Hindlimb muscle (tissue), 1 donor: ENCODE measurements at regions not wholly inside any gene's neighbourhood (a gene's known extent, or its start where the extent isn't known, plus 50 kb on each side); places are given as distances from the start of the nearest gene placed in this dataset.

Experiments
- DNase-seq: peaks from one replicate; pipeline ENCODE4 v3.0.0-alpha.2; 2013

- no peak for DNase-seq
Measured at GRCh38 chr6:23441808-23442461, 684.1 kb upstream of the NRSN1 start.

- no peak for DNase-seq
Measured at GRCh38 chr6:23445157-23445710, 680.8 kb upstream of the NRSN1 start.

GRCh38 chr6:23446469-23446967 is 679.5 kb upstream of the NRSN1 start:
- peak; percentile 70 for DNase-seq

- no peak for DNase-seq
Measured at GRCh38 chr6:23447731-23448130, 678.3 kb upstream of the NRSN1 start.

- no peak for DNase-seq
Measured at GRCh38 chr6:23448281-23448680, 677.7 kb upstream of the NRSN1 start.

- DNase-seq: no peak
Measured at GRCh38 chr6:23454080-23454976, 671.7 kb upstream of the NRSN1 start.

GRCh38 chr6:23455754-23456153 is 670.3 kb upstream of the NRSN1 start:
- DNase-seq: no peak

GRCh38 chr6:23456396-23456795 is 669.6 kb upstream of the NRSN1 start:
- no peak for DNase-seq

GRCh38 chr6:23457321-23457720 is 668.7 kb upstream of the NRSN1 start:
- DNase-seq: no peak

GRCh38 chr6:23465912-23466311 is 660.1 kb upstream of the NRSN1 start:
- DNase-seq: no peak

- no peak for DNase-seq
Measured at GRCh38 chr6:23477586-23477985, 648.4 kb upstream of the NRSN1 start.

GRCh38 chr6:23478312-23478711 is 647.7 kb upstream of the NRSN1 start:
- no peak for DNase-seq

GRCh38 chr6:23483896-23484295 is 642.1 kb upstream of the NRSN1 start:
- DNase-seq: no peak

GRCh38 chr6:23494367-23494766 is 631.6 kb upstream of the NRSN1 start:
- DNase-seq: no peak

GRCh38 chr6:23498013-23498412 is 628.0 kb upstream of the NRSN1 start:
- DNase-seq: no peak

- no peak for DNase-seq
Measured at GRCh38 chr6:23499549-23499948, 626.5 kb upstream of the NRSN1 start.

- DNase-seq: no peak
Measured at GRCh38 chr6:23503173-23503572, 622.8 kb upstream of the NRSN1 start.

GRCh38 chr6:23505026-23505425 is 621.0 kb upstream of the NRSN1 start:
- DNase-seq: no peak

- DNase-seq: no peak
Measured at GRCh38 chr6:23510778-23511510, 615.1 kb upstream of the NRSN1 start.

GRCh38 chr6:23511817-23512216 is 614.2 kb upstream of the NRSN1 start:
- DNase-seq: no peak

GRCh38 chr6:23518294-23518693 is 607.7 kb upstream of the NRSN1 start:
- no peak for DNase-seq

GRCh38 chr6:23522792-23523547 is 603.0 kb upstream of the NRSN1 start:
- no peak for DNase-seq
